H1 (cell line): ENCODE measurements at regions not wholly inside any gene's neighbourhood (a gene's known extent, or its start where the extent isn't known, plus 50 kb on each side); places are given as distances from the start of the nearest gene placed in this dataset.

Experiments
- CTCF ChIA-PET: fragments of 300-600 bp; sonication (Branson Sonifier 250); formaldehyde crosslinking; loops from one replicate; lab custom pipeline; 2021; ENCODE audit not compliant: partially characterized antibody; lab: Charles Lee
- POLR2A ChIA-PET: fragments of 300-600 bp; sonication (Branson Sonifier 250); formaldehyde crosslinking; loops from one replicate; lab custom pipeline; 2021; ENCODE audit warnings: inconsistent platforms; ENCODE audit not compliant: partially characterized antibody; lab: Charles Lee
- DNase-seq, 2 experiments: peaks; one replicate each; pipeline versions ENCODE4 v3.0.0 to v3.0.0-alpha.2; 2010 to 2022; ENCODE audit warnings: low spot score in 2 of 2, low read depth in 1 of 2, mixed read lengths in 1 of 2
- FAIRE-seq: peaks from 2 replicates; lab custom pipeline; 2011; peaks lifted over from hg19 to GRCh38; lab: Jason Lieb, UNC
- H2AFZ ChIP-seq: 2 replicates; pipeline ENCODE4 v1.8.1; 2012; ENCODE audit warnings: low read length, inconsistent platforms
- H2AK5ac ChIP-seq: 2 replicates; pipeline ENCODE4 v1.6.1; 2013; ENCODE audit warnings: low read depth, low read length
- H2BK120ac ChIP-seq: replicated peaks from 2 replicates; pipeline ENCODE3; 2013; ENCODE audit warnings: low read depth, low read length, inconsistent platforms
- H2BK12ac ChIP-seq: 2 replicates; pipeline ENCODE4 v1.6.1; 2013; ENCODE audit warnings: low read depth, low read length
- H2BK15ac ChIP-seq: 2 replicates; pipeline ENCODE4 v1.6.1; 2013; ENCODE audit warnings: low read length
- H2BK20ac ChIP-seq: 2 replicates; pipeline ENCODE4 v1.6.1; 2013; ENCODE audit warnings: low read length
- H2BK5ac ChIP-seq: 2 replicates; pipeline ENCODE4 v1.6.1; 2013; ENCODE audit warnings: low read depth, low read length
- H3K14ac ChIP-seq: 2 replicates; pipeline ENCODE4 v1.6.1; 2013; ENCODE audit warnings: inconsistent platforms; ENCODE audit not compliant: insufficient read length
- H3K18ac ChIP-seq: 2 replicates; pipeline ENCODE4 v1.6.1; 2013; ENCODE audit warnings: low read length; ENCODE audit errors: extremely low read depth
- H3K23ac ChIP-seq: 2 replicates; pipeline ENCODE4 v1.6.1; 2013; ENCODE audit warnings: inconsistent platforms; ENCODE audit not compliant: insufficient read length
- H3K23me2 ChIP-seq: 2 replicates; pipeline ENCODE4 v1.6.1; 2013; ENCODE audit warnings: low read depth, low read length
- H3K27ac ChIP-seq: 2 replicates; pipeline ENCODE4 v1.6.1; 2011; ENCODE audit warnings: low read depth, low read length, inconsistent platforms
- H3K27me3 ChIP-seq, 4 experiments: replicated peaks in 1 of 4; 1 replicate in 1 of 4; 2 replicates in 3 of 4; pipeline versions ENCODE4 v1.6.1 to v1.8.1; 2011 to 2013; ENCODE audit warnings: low read length in 3 of 4, mild to moderate bottlenecking in 3 of 4, inconsistent platforms in 2 of 4, mixed read lengths in 2 of 4, moderate library complexity in 1 of 4; ENCODE audit not compliant: control insufficient read depth in 3 of 4, insufficient read depth in 3 of 4; ENCODE audit errors: extremely low read depth in 1 of 4
- H3K36me3 ChIP-seq, 4 experiments: 2 replicates each; pipeline versions ENCODE4 v1.6.1 to v1.8.1; 2011 to 2013; ENCODE audit warnings: mild to moderate bottlenecking in 4 of 4, low read length in 3 of 4, moderate library complexity in 2 of 4, control low read depth in 1 of 4, inconsistent platforms in 1 of 4; ENCODE audit not compliant: insufficient read depth in 4 of 4, control insufficient read depth in 2 of 4
- H3K4ac ChIP-seq: replicated peaks from 2 replicates; pipeline ENCODE3; 2013; ENCODE audit warnings: low read length, low read depth, mixed read lengths, inconsistent platforms; ENCODE audit not compliant: insufficient read length
- H3K4me1 ChIP-seq, 4 experiments: replicated peaks in 1 of 4; 1 replicate in 1 of 4; 2 replicates in 3 of 4; pipeline versions ENCODE4 v1.6.1 to v1.8.1; 2011 to 2013; ENCODE audit warnings: low read length in 3 of 4, inconsistent platforms in 2 of 4, mixed read lengths in 1 of 4; ENCODE audit not compliant: insufficient read depth in 4 of 4, control insufficient read depth in 3 of 4
- H3K4me2 ChIP-seq, 2 experiments: 2 replicates each; pipeline versions ENCODE4 v1.6.1 to v1.8.1; 2011 to 2013; ENCODE audit warnings: low read depth in 2 of 2, low read length in 2 of 2, control low read depth in 1 of 2, inconsistent platforms in 1 of 2, mild to moderate bottlenecking in 1 of 2; ENCODE audit not compliant: insufficient read depth in 1 of 2
- H3K4me3 ChIP-seq, 4 experiments: fragments of 200-600, 300-600 bp in 1 of 4; sonication (generic), shearing (Covaris generic), sonication (Bioruptor Twin) in 1 of 4; 2 replicates each; pipeline versions ENCODE4 v1.5.1 to v1.8.1; 2011 to 2016; ENCODE audit warnings: low read length in 4 of 4, low read depth in 3 of 4, control low read depth in 2 of 4, inconsistent platforms in 2 of 4, mild to moderate bottlenecking in 2 of 4, mixed read lengths in 1 of 4, moderate library complexity in 1 of 4; ENCODE audit not compliant: insufficient read depth in 2 of 4; ENCODE audit errors: extremely low read depth in 1 of 4
- H3K56ac ChIP-seq: replicated peaks from 2 replicates; pipeline ENCODE3; 2013; ENCODE audit warnings: low read depth, mild to moderate bottlenecking, mixed read lengths, low read length, inconsistent platforms; ENCODE audit not compliant: insufficient read length
- H3K79me1 ChIP-seq: 2 replicates; pipeline ENCODE4 v1.6.1; 2013; ENCODE audit warnings: low read depth, low read length, control low read depth
- H3K79me2 ChIP-seq, 2 experiments: 2 replicates each; pipeline versions ENCODE4 v1.6.1 to v1.8.1; 2012 to 2013; ENCODE audit warnings: low read length in 2 of 2, mild to moderate bottlenecking in 2 of 2, inconsistent platforms in 1 of 2; ENCODE audit not compliant: insufficient read depth in 2 of 2, control insufficient read depth in 1 of 2
- H3K9ac ChIP-seq, 4 experiments: replicated peaks in 1 of 4; 1 replicate in 1 of 4; 2 replicates in 3 of 4; pipeline versions ENCODE4 v1.6.1 to v1.8.1; 2011 to 2013; ENCODE audit warnings: low read depth in 3 of 4, low read length in 3 of 4, control low read depth in 2 of 4, mild to moderate bottlenecking in 2 of 4, moderate library complexity in 2 of 4, inconsistent platforms in 1 of 4; ENCODE audit errors: extremely low read depth in 1 of 4
- H3K9me3 ChIP-seq, 2 experiments: 2 replicates each; pipeline versions ENCODE4 v1.6.1 to v1.8.1; 2012 to 2013; ENCODE audit warnings: mild to moderate bottlenecking in 2 of 2, moderate library complexity in 2 of 2, control low read depth in 1 of 2, inconsistent platforms in 1 of 2, low read depth in 1 of 2, low read length in 1 of 2, mixed read lengths in 1 of 2; ENCODE audit not compliant: insufficient read depth in 2 of 2
- H4K20me1 ChIP-seq, 2 experiments: replicated peaks in 1 of 2; 2 replicates each; pipeline versions ENCODE3 to v1.8.1; 2011 to 2013; ENCODE audit warnings: inconsistent platforms in 2 of 2, low read length in 2 of 2, mild to moderate bottlenecking in 1 of 2; ENCODE audit not compliant: insufficient read depth in 2 of 2, control insufficient read depth in 1 of 2
- H4K5ac ChIP-seq: 2 replicates; pipeline ENCODE4 v1.6.1; 2013; ENCODE audit warnings: low read length, low read depth, mixed read lengths, inconsistent platforms; ENCODE audit not compliant: insufficient read length
- H4K8ac ChIP-seq: 2 replicates; pipeline ENCODE4 v1.8.0; 2013; ENCODE audit warnings: mild to moderate bottlenecking, moderate library complexity, low read length, inconsistent platforms; ENCODE audit not compliant: insufficient read depth; ENCODE audit errors: extremely low read depth
- H4K91ac ChIP-seq: replicated peaks from 2 replicates; pipeline ENCODE3; 2013; ENCODE audit warnings: low read length, mixed read lengths, inconsistent platforms; ENCODE audit not compliant: insufficient read length
- RXRA ChIP-seq: IDR thresholded peaks from 2 replicates; pipeline ENCODE4 v1.6.1; 2011; ENCODE audit warnings: low read depth, mild to moderate bottlenecking, low read length, moderate library complexity; ENCODE audit not compliant: insufficient read depth
- WGBS, 2 experiments: shearing (Covaris generic) in 1 of 2; methylation state at CpG; one replicate each; pipeline versions ENCODE4 v1.1.6 to v1.1.7; 2013 to 2015; ENCODE audit warnings: low lambda C conversion rate in 2 of 2, mixed read lengths in 2 of 2, inconsistent platforms in 1 of 2, low coverage in 1 of 2, missing lambda C conversion rate in 1 of 2; ENCODE audit not compliant: insufficient replicate concordance in 2 of 2, insufficient coverage in 1 of 2, insufficient read length in 1 of 2; ENCODE audit errors: extremely low coverage in 1 of 2, missing lambda C conversion rate in 1 of 2; 5-methylcytosine and 5-hydroxymethylcytosine counted together

DNA sequence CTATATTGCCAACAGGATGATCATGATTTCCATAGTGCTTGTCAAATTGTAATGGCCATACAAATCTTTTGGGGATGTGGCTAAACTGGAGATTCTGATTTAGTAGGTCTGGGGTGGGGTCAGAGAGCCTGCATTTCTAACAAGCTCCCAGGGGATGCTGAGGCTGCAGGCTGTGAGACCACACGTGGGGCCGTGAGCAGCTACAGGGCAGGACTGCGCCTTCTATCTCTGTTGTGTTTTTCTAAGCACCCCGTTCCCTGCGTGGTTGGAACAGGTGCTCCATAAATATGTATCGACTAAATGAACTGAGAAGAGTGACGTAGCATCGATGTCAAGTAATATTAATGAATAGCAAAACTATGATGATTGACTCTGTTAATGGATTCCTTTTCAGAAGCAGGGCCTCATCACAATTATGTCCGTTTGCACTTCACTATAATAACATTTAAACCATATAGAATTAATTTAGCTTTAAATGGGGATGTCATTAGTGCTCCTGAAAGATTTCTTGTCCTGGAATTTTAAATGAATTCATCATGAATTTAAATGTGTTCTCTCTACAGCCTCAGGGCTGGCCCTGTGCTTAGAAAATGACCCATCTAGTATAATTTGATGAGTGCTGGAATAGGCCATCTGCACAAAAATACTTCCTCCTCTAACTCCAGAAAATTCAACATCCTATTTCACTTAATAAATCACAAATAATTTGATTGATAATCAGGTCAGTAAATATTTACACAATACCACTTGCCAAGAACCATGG, 51.7 kb upstream of the SIAH3 start:
- H3K23me2 ChIP-seq: no peaks in the 10 kb centered on the region
- H2BK120ac ChIP-seq: no peak overlapping the region
- no peak overlapping the region for H2AFZ ChIP-seq
- H3K4me3 ChIP-seq: no peak overlapping the region
- H3K9me3 ChIP-seq: no peaks in the 10 kb centered on the region
- ChIA-PET POLR2A (no interaction called here), CTCF (interaction anchor here (0.6 to 1.3 kb wide), 4 partner anchors 13 to 167 kb away, joined by 3 to 4 read pairs (median 4); no protein-coding TSS in a partner anchor)
- H3K4me2 ChIP-seq: no peak overlapping the region
- H3K23ac ChIP-seq: no peak overlapping the region
- no peaks in the 10 kb centered on the region; a peak in 1 of 7 replicates for H3K4me1 ChIP-seq
- H2BK12ac ChIP-seq: no peak overlapping the region
- H2AK5ac ChIP-seq: no peak overlapping the region
- H3K79me1 ChIP-seq: no peaks in the 10 kb centered on the region
- H3K36me3 ChIP-seq: no peaks in the 10 kb centered on the region
- H3K14ac ChIP-seq: no peak overlapping the region
- no peaks in the 10 kb centered on the region for H4K20me1 ChIP-seq
- H3K27ac ChIP-seq: no peak overlapping the region
- no peak for DNase-seq
- H3K79me2 ChIP-seq: no peaks in the 10 kb centered on the region
- no peak overlapping the region for H3K18ac ChIP-seq
- H3K9ac ChIP-seq: no peak overlapping the region
- FAIRE-seq: no peak
- 93% methylated on average over 9 of the region's 9 CpGs; no CpG with 5 or more reads in 1 of the 2 experiments for WGBS, 2 experiments
- no peak overlapping the region for H2BK20ac ChIP-seq
- no peak overlapping the region for H4K8ac ChIP-seq
- no peak overlapping the region for H4K91ac ChIP-seq
- no peak overlapping the region for H4K5ac ChIP-seq
- H3K56ac ChIP-seq: no peak overlapping the region
- no peak overlapping the region for H2BK15ac ChIP-seq
- no peaks in the 10 kb centered on the region for H3K27me3 ChIP-seq
- TF ChIP-seq RXRA: no peak
- no peak overlapping the region for H3K4ac ChIP-seq
- no peak overlapping the region for H2BK5ac ChIP-seq
